Astrocyte (in vitro differentiated cells and primary cell): ENCODE measurements at regions not wholly inside any gene's neighbourhood (a gene's known extent, or its start where the extent isn't known, plus 50 kb on each side); places are given as distances from the start of the nearest gene placed in this dataset.

Source experiments
- DNase-seq: peaks from one replicate; pipeline ENCODE4 v3.0.0-alpha.2; 2010; ENCODE audit warnings: low read depth
- FAIRE-seq: peaks from 2 replicates; lab custom pipeline; 2011; peaks lifted over from hg19 to GRCh38; lab: Jason Lieb, UNC
- H2AFZ ChIP-seq: 2 replicates; pipeline ENCODE4 v1.6.0; 2012; ENCODE audit warnings: low read depth, low read length, inconsistent platforms
- H3K27ac ChIP-seq: 2 replicates; pipeline ENCODE4 v1.5.1; 2011; ENCODE audit warnings: low read depth, low read length, inconsistent platforms
- H3K27me3 ChIP-seq: 2 replicates; pipeline ENCODE4 v1.6.0; 2011; ENCODE audit warnings: low read length, inconsistent platforms; ENCODE audit not compliant: insufficient read depth
- H3K36me3 ChIP-seq: 2 replicates; pipeline ENCODE4 v1.5.1; 2011; ENCODE audit warnings: low read length, inconsistent platforms; ENCODE audit not compliant: insufficient read depth
- H3K4me1 ChIP-seq: 2 replicates; pipeline ENCODE4 v1.5.1; 2011; ENCODE audit warnings: low read length, inconsistent platforms; ENCODE audit not compliant: insufficient read depth
- H3K4me2 ChIP-seq: 2 replicates; pipeline ENCODE4 v1.6.0; 2012; ENCODE audit warnings: low read length, inconsistent platforms
- H3K4me3 ChIP-seq: 2 replicates; pipeline ENCODE4 v1.5.1; 2011; ENCODE audit warnings: low read depth, mild to moderate bottlenecking, low read length, inconsistent platforms; ENCODE audit not compliant: insufficient read depth
- H3K79me2 ChIP-seq: 2 replicates; pipeline ENCODE4 v1.6.0; 2012; ENCODE audit warnings: mild to moderate bottlenecking, low read length, inconsistent platforms; ENCODE audit not compliant: insufficient read depth
- H3K9ac ChIP-seq: 2 replicates; pipeline ENCODE4 v1.6.0; 2012; ENCODE audit warnings: mild to moderate bottlenecking, low read length, inconsistent platforms
- H3K9me3 ChIP-seq: 2 replicates; pipeline ENCODE4 v1.5.1; 2012; ENCODE audit warnings: low read depth, mild to moderate bottlenecking, low read length, inconsistent platforms; ENCODE audit not compliant: insufficient read depth
- H4K20me1 ChIP-seq: 2 replicates; pipeline ENCODE4 v1.6.0; 2012; ENCODE audit warnings: low read length, inconsistent platforms; ENCODE audit not compliant: insufficient read depth
- H3K27ac Mint-ChIP-seq: one replicate; pipeline ENCODE4 v1.8.0; 2021; ENCODE audit warnings: mild to moderate bottlenecking, mixed read lengths; ENCODE audit not compliant: unreplicated experiment
- H3K27me3 Mint-ChIP-seq: one replicate; pipeline ENCODE4 v1.8.0; 2021; ENCODE audit warnings: low read depth, mixed read lengths; ENCODE audit not compliant: unreplicated experiment
- H3K36me3 Mint-ChIP-seq: one replicate; pipeline ENCODE4 v1.8.0; 2021; ENCODE audit warnings: low read depth, mixed read lengths; ENCODE audit not compliant: unreplicated experiment
- H3K4me1 Mint-ChIP-seq: one replicate; pipeline ENCODE4 v1.8.0; 2021; ENCODE audit warnings: low read depth, mixed read lengths; ENCODE audit not compliant: unreplicated experiment
- H3K4me3 Mint-ChIP-seq: one replicate; pipeline ENCODE4 v1.8.0; 2021; ENCODE audit warnings: mild to moderate bottlenecking, moderate library complexity, mixed read lengths; ENCODE audit not compliant: unreplicated experiment
- H3K9me3 Mint-ChIP-seq: one replicate; pipeline ENCODE4 v1.8.0; 2021; ENCODE audit warnings: mild to moderate bottlenecking, mixed read lengths; ENCODE audit not compliant: unreplicated experiment
- CTCF ChIP-seq: IDR thresholded peaks from 2 replicates; pipeline ENCODE4 v1.5.1; 2011; ENCODE audit warnings: low read depth, mild to moderate bottlenecking, inconsistent platforms, low read length, moderate library complexity; ENCODE audit not compliant: insufficient read depth
- EZH2 ChIP-seq: IDR thresholded peaks from 2 replicates; pipeline ENCODE4 v1.6.1; 2012; ENCODE audit warnings: mild to moderate bottlenecking, low read length, inconsistent platforms; ENCODE audit not compliant: insufficient read depth

GRCh38 chr10:130777507-130778165 is 533.9 kb downstream of the TCERG1L start:
- H3K9me3 Mint-ChIP-seq = peaks cover 9% of the 10 kb centered on the region

GRCh38 chr10:130778166-130778545 is 533.4 kb downstream of the TCERG1L start:
- H3K27me3 Mint-ChIP-seq = peaks cover 4% of the 10 kb centered on the region
- no peaks in the 10 kb centered on the region for H3K79me2 ChIP-seq
- FAIRE-seq (no peak), DNase-seq (no peak)
- no peaks in the 10 kb centered on the region for H3K27me3 ChIP-seq
- no peaks in the 10 kb centered on the region for H3K36me3 ChIP-seq
- no peak overlapping the region for H3K4me3 Mint-ChIP-seq
- no peak overlapping the region for H3K4me2 ChIP-seq
- no peaks in the 10 kb centered on the region for H3K4me1 ChIP-seq
- TF ChIP-seq CTCF = no peak
- TF ChIP-seq EZH2 = no peak
- H2AFZ ChIP-seq = no peak overlapping the region
- no peaks in the 10 kb centered on the region for H4K20me1 ChIP-seq
- H3K27ac Mint-ChIP-seq = no peak overlapping the region
- peaks cover 9% of the 10 kb centered on the region for H3K9me3 Mint-ChIP-seq
- peaks cover 15% of the 10 kb centered on the region for H3K9me3 ChIP-seq
- H3K36me3 Mint-ChIP-seq = no peaks in the 10 kb centered on the region
- H3K4me3 ChIP-seq = no peak overlapping the region
- peaks cover 5% of the 10 kb centered on the region for H3K4me1 Mint-ChIP-seq
- no peak overlapping the region for H3K27ac ChIP-seq
- H3K9ac ChIP-seq = no peak overlapping the region

More at GRCh38 chr10:130777507-130778165, 533.9 kb downstream of the TCERG1L start:
- H2AFZ ChIP-seq = no peak overlapping the region
- no peak overlapping the region for H3K4me3 ChIP-seq
- no peaks in the 10 kb centered on the region for H3K79me2 ChIP-seq
- H3K27me3 ChIP-seq = no peaks in the 10 kb centered on the region
- no peak overlapping the region for H3K4me2 ChIP-seq
- H3K36me3 ChIP-seq = no peaks in the 10 kb centered on the region
- DNase-seq (no peak), FAIRE-seq (no peak)
- Mint-ChIP-seq H3K4me1 (peaks cover 5% of the 10 kb centered on the region), H3K36me3 (no peaks in the 10 kb centered on the region), H3K27me3 (peaks cover 3% of the 10 kb centered on the region), H3K27ac (no peak overlapping the region), H3K4me3 (no peak overlapping the region)
- TF ChIP-seq EZH2 (no peak), CTCF (no peak)
- no peak overlapping the region for H3K27ac ChIP-seq
- H3K4me1 ChIP-seq = no peaks in the 10 kb centered on the region
- peaks cover 14% of the 10 kb centered on the region for H3K9me3 ChIP-seq
- H4K20me1 ChIP-seq = no peaks in the 10 kb centered on the region
- H3K9ac ChIP-seq = no peak overlapping the region

GRCh38 chr10:130780763-130781162 is 530.8 kb downstream of the TCERG1L start:
- H3K4me3 ChIP-seq = no peak overlapping the region
- H3K27me3 ChIP-seq = no peaks in the 10 kb centered on the region
- Mint-ChIP-seq H3K27ac (no peak overlapping the region), H3K36me3 (no peaks in the 10 kb centered on the region), H3K4me1 (peaks cover 5% of the 10 kb centered on the region), H3K27me3 (peaks cover 4% of the 10 kb centered on the region), H3K9me3 (peaks cover 7% of the 10 kb centered on the region), H3K4me3 (no peak overlapping the region)
- no peaks in the 10 kb centered on the region for H4K20me1 ChIP-seq
- DNase-seq (no peak), FAIRE-seq (no peak)
- no peak overlapping the region for H3K27ac ChIP-seq
- H2AFZ ChIP-seq = no peak overlapping the region
- no peak overlapping the region for H3K4me2 ChIP-seq
- H3K9me3 ChIP-seq = peaks cover 14% of the 10 kb centered on the region
- no peaks in the 10 kb centered on the region for H3K36me3 ChIP-seq
- H3K4me1 ChIP-seq = no peaks in the 10 kb centered on the region
- no peaks in the 10 kb centered on the region for H3K79me2 ChIP-seq
- no peak for TF ChIP-seq CTCF
- TF ChIP-seq EZH2 = no peak
- H3K9ac ChIP-seq = no peak overlapping the region
